HG03045 (cell line): ENCODE measurements at regions not wholly inside any gene's neighbourhood (a gene's known extent, or its start where the extent isn't known, plus 50 kb on each side); places are given as distances from the start of the nearest gene placed in this dataset.
"Not testable (repeated sequence)": the region's sequence is repeated elsewhere in the genome, so short reads cannot be mapped to it uniquely, and the experiment has no call there.

Source experiments
- ATAC-seq: cut with Tn5 transposase; IDR thresholded peaks from one replicate; pipeline ENCODE4 v1.9.1; 2021; ENCODE audit warnings: mild to moderate bottlenecking, moderate library complexity; ENCODE audit not compliant: unreplicated experiment

GRCh38 chr3:117844676-117845075, 1135.1 kb downstream of the TUSC7 start:
- ATAC-seq: no peak

DNA sequence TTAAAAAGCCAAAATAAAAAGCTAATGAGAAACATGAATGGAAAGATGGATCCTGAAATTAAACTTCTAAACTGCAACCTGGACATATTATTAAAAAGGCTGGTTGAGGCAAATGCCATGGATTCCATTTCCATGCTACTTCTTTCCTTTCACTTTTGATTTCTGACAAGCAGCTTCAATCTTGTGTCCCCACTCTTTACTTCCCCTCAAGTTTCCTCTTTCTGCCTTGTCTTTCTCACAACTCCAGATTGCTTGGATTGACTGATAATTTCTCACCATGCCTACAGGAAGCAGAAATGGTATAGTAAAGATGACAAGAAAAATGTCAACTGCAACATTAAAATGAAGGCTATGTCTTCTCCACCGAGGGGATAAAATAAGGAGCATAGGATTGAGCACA, 1136.7 kb downstream of the TUSC7 start:
- no peak for ATAC-seq

GRCh38 chr3:117848606-117849005, 1139.0 kb downstream of the TUSC7 start:
- ATAC-seq: no peak

DNA sequence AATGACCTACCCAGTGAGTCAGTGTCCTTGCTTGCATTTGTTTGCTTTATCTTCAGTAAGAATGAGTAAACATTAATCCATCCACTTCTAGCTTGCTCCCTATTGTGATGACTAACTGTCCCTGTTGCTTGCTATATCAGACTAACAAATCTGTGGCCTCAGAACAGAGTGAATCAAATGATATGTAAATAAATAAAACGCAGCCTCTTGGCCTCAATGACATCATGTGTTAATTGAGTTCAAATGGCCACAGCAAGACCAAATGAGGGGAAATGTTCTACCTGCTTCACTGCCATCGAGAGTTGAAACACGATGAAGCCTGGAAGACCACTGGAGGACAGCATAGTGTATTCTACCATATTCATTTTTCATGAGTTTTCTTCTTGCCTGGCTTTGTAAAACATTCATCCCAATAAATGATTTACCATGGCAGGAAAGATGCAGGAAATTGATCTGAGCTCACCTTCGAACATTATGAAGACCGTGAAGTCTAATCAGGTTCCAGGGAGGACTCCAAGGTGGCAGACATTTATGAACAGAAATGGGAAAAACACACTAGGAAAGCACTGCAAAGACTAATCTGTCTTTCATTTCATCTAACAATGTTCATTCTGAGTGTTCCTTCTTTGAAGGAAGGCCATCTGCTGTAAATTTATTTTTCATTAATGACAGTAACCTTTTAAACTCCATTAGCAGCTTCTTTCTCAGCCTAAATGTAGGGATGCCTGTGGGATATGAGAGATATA, 1144.5 kb downstream of the TUSC7 start:
- ATAC-seq: no peak

DNA sequence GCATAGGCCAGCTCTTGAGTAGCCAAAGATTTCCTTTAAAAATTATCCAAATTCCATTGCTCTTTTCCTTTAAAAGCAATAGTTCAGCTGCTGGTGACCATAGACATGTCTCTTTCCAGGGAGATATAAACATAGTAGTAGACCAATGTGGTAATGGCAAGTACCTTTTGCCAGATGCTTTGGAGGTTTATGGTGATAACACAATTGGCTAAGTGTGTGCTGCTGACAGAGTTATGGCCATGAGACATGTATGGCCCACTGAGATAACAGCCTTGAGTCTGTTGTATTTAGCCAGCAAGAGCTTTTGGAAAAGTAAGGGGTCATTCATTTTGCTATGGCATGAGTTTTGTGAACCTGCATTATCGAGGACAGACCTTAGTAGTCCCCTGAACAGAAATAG, 1146.8 kb downstream of the TUSC7 start:
- ATAC-seq: no peak

GRCh38 chr3:117863146-117863545, 1153.6 kb downstream of the TUSC7 start:
- ATAC-seq: no peak

GRCh38 chr3:117865338-117865737, 1155.8 kb downstream of the TUSC7 start:
- ATAC-seq: no peak

- ATAC-seq: no peak
Observed at GRCh38 chr3:117868766-117869165, 1159.2 kb downstream of the TUSC7 start.

DNA sequence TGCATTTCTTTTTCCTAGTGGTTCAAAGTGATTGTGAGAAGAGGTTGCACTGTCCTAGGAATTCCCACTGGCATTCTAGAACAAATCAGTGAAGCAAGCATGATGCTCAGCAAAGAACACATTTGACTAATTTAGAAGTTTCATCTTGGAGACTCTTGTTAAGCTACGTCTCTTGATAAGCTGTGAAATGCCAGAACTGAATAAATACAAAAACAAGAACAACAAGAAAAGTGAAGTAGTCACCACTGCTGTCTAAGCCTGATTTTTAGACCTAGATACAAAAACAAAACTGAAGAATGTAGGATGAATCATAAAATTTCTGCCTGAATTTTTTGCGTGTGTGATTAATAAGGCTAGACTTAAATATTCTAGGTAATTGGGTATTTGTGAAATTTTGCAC, 1162.4 kb downstream of the TUSC7 start:
- ATAC-seq: no peak

DNA sequence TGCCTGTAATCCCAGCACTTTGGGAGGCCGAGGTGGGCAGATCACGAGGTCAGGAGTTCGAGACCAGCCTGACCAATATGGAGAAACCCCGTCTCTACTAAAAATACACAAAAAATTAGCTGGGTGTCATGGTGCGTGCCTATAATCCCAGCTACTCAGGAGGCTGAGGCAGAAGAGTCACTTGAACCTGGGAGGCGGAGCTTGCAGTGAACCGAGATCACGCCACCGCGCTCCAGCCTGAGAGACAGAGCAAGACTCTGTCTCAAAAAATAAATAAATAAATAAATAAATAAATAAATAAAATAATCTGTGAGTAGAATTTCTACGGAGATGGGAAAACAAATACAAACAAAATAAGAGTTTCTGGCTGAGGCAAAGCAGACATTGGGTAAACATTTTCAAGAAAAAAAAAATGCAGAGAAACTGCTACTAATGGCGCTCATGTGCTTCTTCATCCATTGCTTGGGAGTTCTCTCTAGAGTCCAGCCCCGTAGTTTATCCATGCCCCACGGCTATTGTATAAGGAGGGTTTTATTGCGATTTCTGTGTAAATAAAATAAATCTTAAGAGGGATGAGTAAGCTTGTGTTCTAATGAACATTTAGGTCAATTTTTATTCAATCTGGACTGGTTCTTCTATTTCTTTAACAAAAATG, 1161.9 kb downstream of the IGSF11 start:
- ATAC-seq: not testable (repeated sequence)

- ATAC-seq: no peak
Observed at GRCh38 chr3:117873249-117873600, 1161.4 kb downstream of the IGSF11 start.

GRCh38 chr3:117874028-117874690, 1160.5 kb downstream of the IGSF11 start:
- ATAC-seq: no peak

GRCh38 chr3:117874904-117875874, 1159.5 kb downstream of the IGSF11 start:
- ATAC-seq: no peak

GRCh38 chr3:117875887-117876286, 1158.8 kb downstream of the IGSF11 start:
- no peak for ATAC-seq

DNA sequence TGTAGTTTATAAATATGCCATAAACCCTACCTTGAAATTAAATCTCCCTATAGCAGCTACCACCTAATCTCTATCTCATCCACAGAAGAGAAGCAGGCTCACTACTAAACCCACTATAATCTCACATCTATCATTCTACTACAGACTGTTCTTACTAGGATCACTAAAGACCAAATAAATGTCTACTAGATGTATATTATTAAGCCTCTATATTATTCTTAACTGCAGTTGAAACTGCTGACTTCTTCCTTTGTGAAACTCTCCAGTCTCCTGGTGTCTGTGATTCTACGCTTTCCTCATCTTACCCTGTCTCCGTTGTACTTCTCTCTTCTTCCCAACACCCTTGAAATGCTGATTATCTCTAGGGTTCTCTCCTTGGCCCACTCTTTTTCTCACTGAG, 1154.0 kb downstream of the IGSF11 start:
- ATAC-seq: no peak

DNA sequence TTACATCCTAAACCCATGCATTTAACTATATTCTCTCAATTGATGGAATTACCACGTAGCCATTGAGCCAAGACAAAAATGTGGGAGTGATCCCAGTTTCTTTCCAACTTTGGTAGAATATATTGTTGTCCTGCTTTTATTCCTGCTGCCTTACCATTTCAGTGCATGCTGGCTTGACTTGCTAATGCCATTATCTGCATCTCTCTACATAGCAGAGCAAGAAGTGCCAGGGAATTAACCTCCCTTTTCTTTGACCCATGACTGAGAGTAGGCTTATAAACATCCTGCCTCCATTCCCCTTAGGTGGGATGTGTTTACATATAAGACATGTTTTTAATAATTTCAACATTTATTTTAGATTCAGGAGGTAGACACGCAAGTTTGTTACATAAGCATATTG, 1153.4 kb downstream of the IGSF11 start:
- ATAC-seq: no peak

DNA sequence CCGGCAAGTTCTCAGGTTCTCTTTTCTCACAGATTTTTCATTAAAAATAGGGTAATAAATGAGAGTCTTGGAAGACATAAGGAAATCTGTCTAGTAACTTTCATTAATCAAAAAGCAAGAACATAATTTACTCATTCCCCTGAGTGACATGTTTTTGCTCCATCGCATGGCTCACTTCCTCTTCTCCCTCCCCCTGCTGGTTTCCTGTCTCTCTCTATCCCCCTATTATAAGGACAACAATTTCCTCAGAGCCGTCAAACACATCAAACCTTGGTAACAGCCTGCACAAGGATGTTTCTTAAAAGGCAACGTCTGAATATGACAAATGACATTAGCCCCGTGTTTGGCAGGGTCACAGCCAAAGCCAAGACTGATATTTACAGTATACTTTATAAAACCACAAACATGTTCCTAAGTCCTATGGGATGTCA, 1149.6 kb downstream of the IGSF11 start:
- no peak for ATAC-seq

DNA sequence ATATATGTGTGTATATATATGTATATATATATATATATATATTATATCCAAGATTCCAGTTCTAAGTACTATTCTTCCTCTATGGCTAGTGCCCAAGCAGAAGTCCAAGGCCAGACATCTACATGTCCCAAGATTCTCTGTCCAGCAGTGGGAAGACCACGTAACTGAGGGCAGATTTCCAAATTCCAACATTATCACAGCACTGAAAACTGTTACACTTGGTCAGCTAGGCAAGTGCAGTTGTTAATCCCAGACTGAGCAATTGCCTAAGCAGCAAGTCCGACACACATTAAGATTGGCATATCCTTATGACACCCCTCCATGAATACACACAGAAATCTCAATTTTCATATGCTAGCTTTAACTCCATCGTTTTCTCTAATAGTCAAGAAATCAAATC, 1148.5 kb downstream of the IGSF11 start:
- ATAC-seq: no peak

DNA sequence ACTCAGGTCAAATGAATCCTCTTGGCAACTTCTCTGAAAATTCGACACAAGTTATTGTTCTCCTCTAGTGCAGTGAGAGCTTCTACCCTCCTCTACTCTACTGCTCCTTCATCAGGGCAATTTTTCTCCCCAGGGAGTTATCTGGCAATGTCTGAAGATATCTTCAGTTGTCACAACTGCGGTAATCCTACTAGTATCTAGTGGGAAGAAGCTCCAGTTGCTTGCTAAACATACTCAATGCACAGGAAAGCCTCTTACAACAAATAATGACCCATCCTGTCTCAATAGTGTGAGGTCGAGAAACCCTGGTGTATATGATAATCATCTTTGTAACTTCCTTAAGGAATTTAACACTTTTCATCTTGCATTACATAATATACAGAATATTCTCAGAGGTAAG, 1147.6 kb downstream of the IGSF11 start:
- ATAC-seq: no peak

DNA sequence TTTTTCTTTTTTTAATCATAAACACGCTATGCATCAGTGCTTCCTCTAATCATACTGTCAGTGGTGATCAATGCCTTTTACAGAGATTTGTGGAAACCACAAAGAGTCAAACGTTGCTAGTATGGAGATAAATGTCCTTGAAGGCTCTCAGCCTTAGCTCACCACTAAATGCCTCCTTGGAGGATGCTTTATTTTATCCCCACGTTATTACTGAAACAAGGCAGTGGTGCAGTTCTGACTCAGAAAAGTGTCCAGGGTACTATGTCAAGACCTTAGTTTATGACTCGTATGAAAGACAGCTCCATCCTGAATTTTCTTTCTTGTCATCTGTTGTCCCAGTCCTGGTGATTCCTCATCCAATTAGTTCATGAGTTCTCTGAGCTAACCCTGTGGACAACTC, 1146.7 kb downstream of the IGSF11 start:
- no peak for ATAC-seq

DNA sequence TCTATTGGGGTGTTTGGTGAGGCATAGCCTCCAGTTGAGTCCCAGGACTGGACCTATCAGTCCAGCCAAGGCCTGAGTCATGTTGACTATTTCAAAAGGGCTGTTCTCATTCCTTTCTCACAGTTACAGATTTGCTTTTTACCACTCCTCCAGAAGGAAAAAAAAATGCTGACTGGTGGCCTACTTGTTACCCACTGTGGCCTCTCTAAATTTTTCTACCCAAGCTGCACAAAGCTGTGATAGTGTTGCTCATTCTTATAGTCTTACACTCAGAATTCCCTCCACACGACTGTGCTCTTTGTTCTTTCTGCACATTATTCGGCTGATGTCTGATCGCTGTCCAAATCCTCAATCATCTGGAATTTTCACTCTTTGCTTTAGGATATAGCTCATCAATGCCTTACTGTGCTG, 1142.2 kb downstream of the IGSF11 start:
- ATAC-seq: no peak
